B cell (primary cell): ENCODE measurements at regions not wholly inside any gene's neighbourhood (a gene's known extent, or its start where the extent isn't known, plus 50 kb on each side); places are given as distances from the start of the nearest gene placed in this dataset.

Source experiments
- EZH2 ChIP-seq: IDR thresholded peaks from 2 replicates; pipeline ENCODE4 v1.6.1; 2012; ENCODE audit warnings: borderline replicate concordance, low read depth, mild to moderate bottlenecking, moderate library complexity, low read length; ENCODE audit not compliant: insufficient read depth, poor library complexity, severe bottlenecking
- TF ChIP-seq, protein P1 (sequence below): fragments of 200-600 bp; IDR thresholded peaks from one replicate; pipeline ENCODE4 v1.8.0; 2022; ENCODE audit warnings: antibody characterized with exemption, mild to moderate bottlenecking

DNA sequence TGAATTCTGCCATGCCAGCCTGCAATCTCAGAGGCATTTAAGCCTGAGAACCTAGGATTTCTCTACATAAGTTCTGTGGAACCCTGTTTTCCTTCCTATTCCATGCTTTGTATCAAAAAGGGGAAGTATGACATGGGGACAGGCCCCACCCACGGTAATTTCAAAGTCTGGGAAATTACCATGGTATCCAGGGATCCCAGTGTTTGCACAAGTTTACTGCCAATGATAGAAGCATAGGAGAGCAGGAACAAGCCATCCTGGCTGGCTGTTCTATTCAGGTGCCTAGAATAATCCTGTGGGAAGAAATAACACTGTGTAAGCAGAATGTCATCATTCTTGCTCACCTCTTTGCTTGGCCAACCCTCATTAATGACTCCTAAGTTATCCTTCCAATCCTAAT is 53.8 kb upstream of the ATP1B1 start:
- TF ChIP-seq, protein P1, sequence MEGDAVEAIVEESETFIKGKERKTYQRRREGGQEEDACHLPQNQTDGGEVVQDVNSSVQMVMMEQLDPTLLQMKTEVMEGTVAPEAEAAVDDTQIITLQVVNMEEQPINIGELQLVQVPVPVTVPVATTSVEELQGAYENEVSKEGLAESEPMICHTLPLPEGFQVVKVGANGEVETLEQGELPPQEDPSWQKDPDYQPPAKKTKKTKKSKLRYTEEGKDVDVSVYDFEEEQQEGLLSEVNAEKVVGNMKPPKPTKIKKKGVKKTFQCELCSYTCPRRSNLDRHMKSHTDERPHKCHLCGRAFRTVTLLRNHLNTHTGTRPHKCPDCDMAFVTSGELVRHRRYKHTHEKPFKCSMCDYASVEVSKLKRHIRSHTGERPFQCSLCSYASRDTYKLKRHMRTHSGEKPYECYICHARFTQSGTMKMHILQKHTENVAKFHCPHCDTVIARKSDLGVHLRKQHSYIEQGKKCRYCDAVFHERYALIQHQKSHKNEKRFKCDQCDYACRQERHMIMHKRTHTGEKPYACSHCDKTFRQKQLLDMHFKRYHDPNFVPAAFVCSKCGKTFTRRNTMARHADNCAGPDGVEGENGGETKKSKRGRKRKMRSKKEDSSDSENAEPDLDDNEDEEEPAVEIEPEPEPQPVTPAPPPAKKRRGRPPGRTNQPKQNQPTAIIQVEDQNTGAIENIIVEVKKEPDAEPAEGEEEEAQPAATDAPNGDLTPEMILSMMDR: no peak
- TF ChIP-seq EZH2: no peak
